ENCODE measurements at regions not wholly inside any gene's neighbourhood (a gene's known extent, or its start where the extent isn't known, plus 50 kb on each side); places are given as distances from the start of the nearest gene placed in this dataset.

- no peaks in the 10 kb centered on the region for H3K36me3 ChIP-seq (ENCODE audit: control insufficient read depth, insufficient read depth, low read length)
- no peaks in the 10 kb centered on the region for H3K27me3 ChIP-seq (ENCODE audit: control insufficient read depth, insufficient read depth, low read length)
- FAIRE-seq (no peak), DNase-seq (ENCODE audit: low read depth) (no peak)
- no peak for TF ChIP-seq CTCF (IDR thresholded peaks at IDR 0.05; ENCODE audit: insufficient read depth, low read length, severe bottlenecking)
- H3K4me3 ChIP-seq (ENCODE audit: low read depth, low read length) = no peak overlapping the region
These were observed 62.0 kb upstream of the TMEM132E start for GRCh38 chr17:34517406-34517805.

DNA sequence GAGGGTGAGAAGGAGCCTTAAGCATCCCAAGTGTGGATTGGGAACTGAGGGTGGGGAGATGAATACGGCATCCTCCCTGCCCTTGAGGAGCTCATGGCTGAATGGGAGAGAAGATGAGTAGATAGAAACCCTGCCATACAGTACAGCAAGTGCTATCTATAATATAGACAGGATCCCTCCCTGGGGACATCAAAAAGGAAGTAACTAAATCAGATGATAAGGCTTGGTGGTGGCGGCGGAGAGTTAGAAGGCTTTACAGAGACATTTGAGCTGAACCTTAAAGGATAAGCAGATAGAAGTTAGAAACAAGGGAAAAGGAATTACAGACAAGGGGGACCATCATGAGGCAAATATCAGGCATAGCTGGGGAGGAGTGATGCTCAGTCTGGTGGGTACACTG is 67.5 kb upstream of the TMEM132E start:
- FAIRE-seq = no peak
- no peak for DNase-seq (ENCODE audit: low read depth)
- H3K36me3 ChIP-seq (ENCODE audit: control insufficient read depth, insufficient read depth, low read length) = no peaks in the 10 kb centered on the region
- no peak for TF ChIP-seq CTCF (IDR thresholded peaks at IDR 0.05; ENCODE audit: insufficient read depth, low read length, severe bottlenecking)
- H3K27me3 ChIP-seq (ENCODE audit: control insufficient read depth, insufficient read depth, low read length) = no peaks in the 10 kb centered on the region
- no peak overlapping the region for H3K4me3 ChIP-seq (ENCODE audit: low read depth, low read length)

GRCh38 chr17:34511265-34511664 is 68.1 kb upstream of the TMEM132E start:
- Histone ChIP-seq H3K4me3 (ENCODE audit: low read depth, low read length) (no peak overlapping the region), H3K27me3 (ENCODE audit: control insufficient read depth, insufficient read depth, low read length) (no peaks in the 10 kb centered on the region), H3K36me3 (ENCODE audit: control insufficient read depth, insufficient read depth, low read length) (no peaks in the 10 kb centered on the region)
- FAIRE-seq (no peak), DNase-seq (ENCODE audit: low read depth) (no peak)
- TF ChIP-seq CTCF (IDR thresholded peaks at IDR 0.05; ENCODE audit: insufficient read depth, low read length, severe bottlenecking) = no peak

- no peaks in the 10 kb centered on the region for H3K27me3 ChIP-seq (ENCODE audit: control insufficient read depth, insufficient read depth, low read length)
- no peak overlapping the region for H3K4me3 ChIP-seq (ENCODE audit: low read depth, low read length)
- no peak for DNase-seq (ENCODE audit: low read depth)
- TF ChIP-seq CTCF (IDR thresholded peaks at IDR 0.05; ENCODE audit: insufficient read depth, low read length, severe bottlenecking) = no peak
- no peak for FAIRE-seq
- H3K36me3 ChIP-seq (ENCODE audit: control insufficient read depth, insufficient read depth, low read length) = no peaks in the 10 kb centered on the region
These were observed 74.4 kb upstream of the TMEM132E start for GRCh38 chr17:34504814-34505484.

- Histone ChIP-seq H3K4me3 (ENCODE audit: low read depth, low read length) (no peak overlapping the region), H3K27me3 (ENCODE audit: control insufficient read depth, insufficient read depth, low read length) (no peaks in the 10 kb centered on the region), H3K36me3 (ENCODE audit: control insufficient read depth, insufficient read depth, low read length) (no peaks in the 10 kb centered on the region)
- DNase-seq (ENCODE audit: low read depth) = no peak
- FAIRE-seq = no peak
- no peak for TF ChIP-seq CTCF (IDR thresholded peaks at IDR 0.05; ENCODE audit: insufficient read depth, low read length, severe bottlenecking)
These were observed 75.7 kb upstream of the TMEM132E start for GRCh38 chr17:34503528-34504195.

Data from bronchial epithelial cell (primary cell).